ENCODE measurements at regions not wholly inside any gene's neighbourhood (a gene's known extent, or its start where the extent isn't known, plus 50 kb on each side); places are given as distances from the start of the nearest gene placed in this dataset.

- Histone ChIP-seq H3K4me2 (ENCODE audit: insufficient read depth, low read length) (no peak overlapping the region), H3K9me3 (replicated peaks; ENCODE audit: control insufficient read depth, insufficient read depth, low read length) (peaks cover 2% of the 10 kb centered on the region), H3K79me2 (ENCODE audit: control insufficient read depth, insufficient read depth, low read length) (no peaks in the 10 kb centered on the region), H2AFZ (ENCODE audit: low read depth, low read length) (no peak overlapping the region), H3K4me3 (replicated peaks in 1 of 3; ENCODE audit: insufficient read depth in 1 of 3, low read depth in 1 of 3, low read length in 3 of 3) (no peak overlapping the region), H4K20me1 (replicated peaks; ENCODE audit: control insufficient read depth, extremely low read depth, insufficient read depth, low read length) (no peaks in the 10 kb centered on the region), H3K27ac (ENCODE audit: insufficient read depth, low read depth, low read length) (no peak overlapping the region), H3K9ac (replicated peaks; ENCODE audit: extremely low read depth, insufficient read depth, low read length) (no peak overlapping the region), H3K36me3 (ENCODE audit: control insufficient read depth in 2 of 2, extremely low read depth in 1 of 2, insufficient read depth in 2 of 2, low read length in 2 of 2) (no peaks in the 10 kb centered on the region), H3K27me3 (ENCODE audit: control insufficient read depth in 2 of 2, insufficient read depth in 2 of 2, low read length in 2 of 2) (no peaks in the 10 kb centered on the region), H3K4me1 (ENCODE audit: control insufficient read depth, extremely low read depth, insufficient read depth, low read length) (no peaks in the 10 kb centered on the region), H3K9me1 (replicated peaks; ENCODE audit: control insufficient read depth, extremely low read depth, insufficient read depth, low read length) (no peaks in the 10 kb centered on the region)
- dilution Hi-C loops (cut with MboI; ENCODE audit: extremely low pct_ligation_motif_present, low sequenced_read_pairs): no loop called here
- ChIA-PET CTCF (no interaction called here), POLR2A (no interaction called here)
- TF ChIP-seq CTCF (IDR thresholded peaks at IDR 0.05; ENCODE audit: extremely low read depth in 1 of 2, insufficient read depth in 1 of 2, low read depth in 1 of 2, low read length in 2 of 2): no peak
- TF ChIP-seq FOS (IDR thresholded peaks at IDR 0.05; ENCODE audit: borderline replicate concordance, insufficient read depth, low read length): no peak
- no peak for TF ChIP-seq MAX (IDR thresholded peaks at IDR 0.05; ENCODE audit: insufficient read depth, insufficient read length)
- no peak for TF ChIP-seq POLR2AphosphoS5 (IDR thresholded peaks at IDR 0.05; ENCODE audit: insufficient read depth, low read depth, low read length)
- no peak for TF ChIP-seq MYC (IDR thresholded peaks at IDR 0.05; ENCODE audit: low read depth, low read length)
- no peak for TF ChIP-seq JUN (IDR thresholded peaks at IDR 0.05; ENCODE audit: borderline replicate concordance, insufficient read depth, insufficient read length, low read depth)
- TF ChIP-seq EZH2 (IDR thresholded peaks at IDR 0.05; ENCODE audit: borderline replicate concordance, low read depth, low read length, severe bottlenecking): no peak
- no peak for TF ChIP-seq GATA2 (IDR thresholded peaks at IDR 0.05; ENCODE audit: insufficient read depth, insufficient read length, low read depth, low read length)
- TF ChIP-seq POLR2A (IDR thresholded peaks at IDR 0.05; ENCODE audit: low read depth, low read length): no peak
- intact Hi-C loops (cut with micrococcal nuclease): no loop called here
- no TSS peak for BruUV-seq (replicated peaks)
- FAIRE-seq (no peak), DNase-seq (ENCODE audit: low read depth, low spot score) (no peak)
These were observed 507.4 kb upstream of the FAT3 start for GRCh38 chr11:91717169-91717568.

Data from endothelial cell of umbilical vein (primary cell).